Neural cell (in vitro differentiated cells): ENCODE measurements at regions not wholly inside any gene's neighbourhood (a gene's known extent, or its start where the extent isn't known, plus 50 kb on each side); places are given as distances from the start of the nearest gene placed in this dataset.

Experiments used
- H2AFZ ChIP-seq: fragments of 200-600, 300-800 bp; sonication (generic), shearing (Covaris generic); 2 replicates; pipeline ENCODE4 v1.6.0; 2014; ENCODE audit warnings: low read depth, mild to moderate bottlenecking, antibody characterized with exemption, low read length, moderate library complexity
- H3F3A ChIP-seq: fragments of 200-600 bp; shearing (Covaris generic); 2 replicates; pipeline ENCODE4 v1.6.1; 2016; ENCODE audit warnings: mild to moderate bottlenecking, moderate library complexity, mixed read lengths, antibody characterized with exemption, low read length; ENCODE audit not compliant: insufficient read depth, poor library complexity, severe bottlenecking
- H3K27ac ChIP-seq: fragments of 200-600, 300-800 bp; sonication (generic), shearing (Covaris generic); 2 replicates; pipeline ENCODE4 v1.5.1; 2014; ENCODE audit warnings: mild to moderate bottlenecking, low read length, moderate library complexity
- H3K27me3 ChIP-seq: fragments of 300-800, 200-600 bp; sonication (generic), shearing (Covaris generic); 2 replicates; pipeline ENCODE4 v1.6.0; 2014; ENCODE audit warnings: mild to moderate bottlenecking, low read depth, low read length, moderate library complexity; ENCODE audit not compliant: insufficient read depth
- H3K36me3 ChIP-seq: fragments of 300-800, 200-600 bp; sonication (generic), shearing (Covaris generic); 2 replicates; pipeline ENCODE4 v1.5.1; 2014; ENCODE audit warnings: mild to moderate bottlenecking, antibody characterized with exemption, low read length, moderate library complexity; ENCODE audit not compliant: insufficient read depth
- H3K4me2 ChIP-seq: fragments of 300-800, 200-600 bp; sonication (generic), shearing (Covaris generic); 2 replicates; pipeline ENCODE4 v1.6.0; 2014; ENCODE audit warnings: mild to moderate bottlenecking, low read length
- H3K4me3 ChIP-seq: fragments of 300-800, 200-600 bp; sonication (generic), shearing (Covaris generic); 2 replicates; pipeline ENCODE4 v1.5.1; 2014; ENCODE audit warnings: mild to moderate bottlenecking, low read length, moderate library complexity
- H3K79me2 ChIP-seq: fragments of 200-600 bp; shearing (Covaris generic); replicated peaks from 2 replicates; pipeline ENCODE4 v1.6.0; 2014; ENCODE audit warnings: mild to moderate bottlenecking, low read length, moderate library complexity; ENCODE audit not compliant: insufficient read depth
- H3K9ac ChIP-seq: fragments of 300-800, 200-600 bp; sonication (generic), shearing (Covaris generic); 2 replicates; pipeline ENCODE4 v1.6.1; 2016; ENCODE audit warnings: mild to moderate bottlenecking, low read length, mixed read lengths
- H3K9me2 ChIP-seq: fragments of 200-600 bp; shearing (Covaris generic); 2 replicates; pipeline ENCODE4 v1.6.1; 2016; ENCODE audit warnings: mild to moderate bottlenecking, low read length, mixed read lengths; ENCODE audit not compliant: insufficient read depth
- H3K9me3 ChIP-seq: fragments of 200-600, 300-800 bp; sonication (generic), shearing (Covaris generic); 2 replicates; pipeline ENCODE4 v1.6.1; 2016; ENCODE audit warnings: mild to moderate bottlenecking, mixed run types, low read length, moderate library complexity, mixed read lengths
- H4K20me1 ChIP-seq: fragments of 200-600 bp; shearing (Covaris generic); 2 replicates; pipeline ENCODE4 v1.6.1; 2016; ENCODE audit warnings: mild to moderate bottlenecking, mixed run types; ENCODE audit not compliant: insufficient read depth
- EP300 ChIP-seq: fragments of 450-650 bp; conservative IDR thresholded peaks from 2 replicates; pipeline ENCODE4 v1.6.1; 2014; ENCODE audit warnings: antibody characterized with exemption, mild to moderate bottlenecking, moderate library complexity; ENCODE audit not compliant: poor library complexity, severe bottlenecking
- EZH2 ChIP-seq: fragments of 200-600, 300-800 bp; shearing (Covaris generic), sonication (generic); IDR thresholded peaks from 2 replicates; pipeline ENCODE4 v1.6.1; 2014; ENCODE audit warnings: antibody characterized with exemption, low read length, borderline replicate concordance, mild to moderate bottlenecking; ENCODE audit not compliant: insufficient read depth, poor library complexity, severe bottlenecking
- MXI1 ChIP-seq: fragments of 450-650 bp; conservative IDR thresholded peaks from 2 replicates; pipeline ENCODE4 v1.6.1; 2014; ENCODE audit warnings: antibody characterized with exemption, mild to moderate bottlenecking; ENCODE audit not compliant: poor library complexity, severe bottlenecking
- POLR2AphosphoS5 ChIP-seq: IDR thresholded peaks from 2 replicates; pipeline ENCODE4 v1.6.1; 2012
- RAD21 ChIP-seq: fragments of 450-650 bp; conservative IDR thresholded peaks from 2 replicates; pipeline ENCODE4 v1.6.1; 2014; ENCODE audit warnings: antibody characterized with exemption, mild to moderate bottlenecking, moderate library complexity
- SMC3 ChIP-seq: fragments of 450-650 bp; conservative IDR thresholded peaks from 2 replicates; pipeline ENCODE4 v1.6.1; 2014; ENCODE audit warnings: antibody characterized with exemption, mild to moderate bottlenecking, moderate library complexity; ENCODE audit not compliant: poor library complexity
- TAF1 ChIP-seq: IDR thresholded peaks from 2 replicates; pipeline ENCODE4 v1.6.1; 2012; ENCODE audit warnings: low read depth
- TF ChIP-seq, protein P1 (sequence below): fragments of 450-650 bp; IDR thresholded peaks from 2 replicates; pipeline ENCODE4 v1.5.1; 2014; ENCODE audit warnings: antibody characterized with exemption, mild to moderate bottlenecking, moderate library complexity; ENCODE audit not compliant: poor library complexity, severe bottlenecking
- TF ChIP-seq, protein P2 (sequence below): IDR thresholded peaks from 2 replicates; pipeline ENCODE4 v1.6.1; 2012; ENCODE audit warnings: borderline replicate concordance

DNA sequence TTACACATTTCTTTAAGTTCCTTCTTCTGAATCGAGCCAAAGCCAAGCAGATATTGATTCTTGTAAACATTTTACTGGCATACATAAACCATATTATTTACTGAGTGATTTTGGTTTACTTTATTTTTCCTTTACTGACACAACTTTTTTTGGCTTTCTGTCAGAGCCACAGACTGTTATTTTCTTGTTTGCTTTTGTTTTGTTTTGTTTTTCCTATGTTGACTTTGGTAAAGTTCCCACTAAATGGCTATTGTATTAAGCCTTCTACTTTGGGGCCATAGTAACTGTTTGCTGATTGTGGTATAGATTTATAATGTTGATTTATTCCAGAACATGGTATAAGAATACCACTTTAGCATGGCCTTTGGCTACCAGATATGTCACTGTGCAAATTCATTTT lies 419.4 kb downstream of the DCDC2C start:
- Histone ChIP-seq H3K4me2 (no peak overlapping the region), H3K9ac (no peak overlapping the region), H3K79me2 (no peaks in the 10 kb centered on the region), H2AFZ (no peak overlapping the region), H3K9me2 (no peaks in the 10 kb centered on the region), H3K4me3 (no peak overlapping the region), H3K9me3 (no peaks in the 10 kb centered on the region), H3K27ac (no peak overlapping the region), H3K27me3 (no peaks in the 10 kb centered on the region), H4K20me1 (no peaks in the 10 kb centered on the region), H3K36me3 (no peaks in the 10 kb centered on the region), H3F3A (no peaks in the 10 kb centered on the region)
- TF ChIP-seq, protein P1, sequence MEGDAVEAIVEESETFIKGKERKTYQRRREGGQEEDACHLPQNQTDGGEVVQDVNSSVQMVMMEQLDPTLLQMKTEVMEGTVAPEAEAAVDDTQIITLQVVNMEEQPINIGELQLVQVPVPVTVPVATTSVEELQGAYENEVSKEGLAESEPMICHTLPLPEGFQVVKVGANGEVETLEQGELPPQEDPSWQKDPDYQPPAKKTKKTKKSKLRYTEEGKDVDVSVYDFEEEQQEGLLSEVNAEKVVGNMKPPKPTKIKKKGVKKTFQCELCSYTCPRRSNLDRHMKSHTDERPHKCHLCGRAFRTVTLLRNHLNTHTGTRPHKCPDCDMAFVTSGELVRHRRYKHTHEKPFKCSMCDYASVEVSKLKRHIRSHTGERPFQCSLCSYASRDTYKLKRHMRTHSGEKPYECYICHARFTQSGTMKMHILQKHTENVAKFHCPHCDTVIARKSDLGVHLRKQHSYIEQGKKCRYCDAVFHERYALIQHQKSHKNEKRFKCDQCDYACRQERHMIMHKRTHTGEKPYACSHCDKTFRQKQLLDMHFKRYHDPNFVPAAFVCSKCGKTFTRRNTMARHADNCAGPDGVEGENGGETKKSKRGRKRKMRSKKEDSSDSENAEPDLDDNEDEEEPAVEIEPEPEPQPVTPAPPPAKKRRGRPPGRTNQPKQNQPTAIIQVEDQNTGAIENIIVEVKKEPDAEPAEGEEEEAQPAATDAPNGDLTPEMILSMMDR: no peak
- TF ChIP-seq EP300 (no peak), SMC3 (no peak), POLR2AphosphoS5 (no peak), EZH2 (no peak), TAF1 (no peak), RAD21 (no peak), MXI1 (no peak)
- TF ChIP-seq, protein P2, sequence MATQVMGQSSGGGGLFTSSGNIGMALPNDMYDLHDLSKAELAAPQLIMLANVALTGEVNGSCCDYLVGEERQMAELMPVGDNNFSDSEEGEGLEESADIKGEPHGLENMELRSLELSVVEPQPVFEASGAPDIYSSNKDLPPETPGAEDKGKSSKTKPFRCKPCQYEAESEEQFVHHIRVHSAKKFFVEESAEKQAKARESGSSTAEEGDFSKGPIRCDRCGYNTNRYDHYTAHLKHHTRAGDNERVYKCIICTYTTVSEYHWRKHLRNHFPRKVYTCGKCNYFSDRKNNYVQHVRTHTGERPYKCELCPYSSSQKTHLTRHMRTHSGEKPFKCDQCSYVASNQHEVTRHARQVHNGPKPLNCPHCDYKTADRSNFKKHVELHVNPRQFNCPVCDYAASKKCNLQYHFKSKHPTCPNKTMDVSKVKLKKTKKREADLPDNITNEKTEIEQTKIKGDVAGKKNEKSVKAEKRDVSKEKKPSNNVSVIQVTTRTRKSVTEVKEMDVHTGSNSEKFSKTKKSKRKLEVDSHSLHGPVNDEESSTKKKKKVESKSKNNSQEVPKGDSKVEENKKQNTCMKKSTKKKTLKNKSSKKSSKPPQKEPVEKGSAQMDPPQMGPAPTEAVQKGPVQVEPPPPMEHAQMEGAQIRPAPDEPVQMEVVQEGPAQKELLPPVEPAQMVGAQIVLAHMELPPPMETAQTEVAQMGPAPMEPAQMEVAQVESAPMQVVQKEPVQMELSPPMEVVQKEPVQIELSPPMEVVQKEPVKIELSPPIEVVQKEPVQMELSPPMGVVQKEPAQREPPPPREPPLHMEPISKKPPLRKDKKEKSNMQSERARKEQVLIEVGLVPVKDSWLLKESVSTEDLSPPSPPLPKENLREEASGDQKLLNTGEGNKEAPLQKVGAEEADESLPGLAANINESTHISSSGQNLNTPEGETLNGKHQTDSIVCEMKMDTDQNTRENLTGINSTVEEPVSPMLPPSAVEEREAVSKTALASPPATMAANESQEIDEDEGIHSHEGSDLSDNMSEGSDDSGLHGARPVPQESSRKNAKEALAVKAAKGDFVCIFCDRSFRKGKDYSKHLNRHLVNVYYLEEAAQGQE: no peak

DNA sequence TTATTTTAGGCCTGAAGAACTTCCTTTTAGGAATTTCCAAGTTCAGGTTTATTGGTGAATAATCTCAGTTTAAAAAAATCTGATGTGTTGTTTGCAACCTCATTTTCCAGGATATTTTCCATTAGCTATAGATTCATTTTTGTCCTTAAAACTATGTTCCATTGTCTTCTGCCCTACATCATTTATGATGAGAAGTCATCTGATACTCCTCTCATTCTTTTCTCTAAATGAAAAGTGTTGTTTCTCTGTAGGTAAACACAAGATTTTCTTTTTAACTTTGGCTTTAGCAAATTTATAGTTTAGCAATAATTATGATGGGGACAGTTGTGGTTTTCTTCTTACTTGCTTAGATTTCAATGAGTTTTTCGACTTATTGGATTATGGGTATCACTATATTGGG lies 427.3 kb downstream of the DCDC2C start:
- TF ChIP-seq EP300: no peak
- TF ChIP-seq TAF1: no peak
- TF ChIP-seq, protein P2: no peak
- TF ChIP-seq EZH2: no peak
- H3K9me2 ChIP-seq: no peaks in the 10 kb centered on the region
- H3K9ac ChIP-seq: no peak overlapping the region
- no peaks in the 10 kb centered on the region for H3F3A ChIP-seq
- H3K36me3 ChIP-seq: no peaks in the 10 kb centered on the region
- no peaks in the 10 kb centered on the region for H3K9me3 ChIP-seq
- H3K27ac ChIP-seq: no peak overlapping the region
- no peak overlapping the region for H3K4me3 ChIP-seq
- H2AFZ ChIP-seq: no peak overlapping the region
- H4K20me1 ChIP-seq: no peaks in the 10 kb centered on the region
- H3K79me2 ChIP-seq: no peaks in the 10 kb centered on the region
- no peak overlapping the region for H3K4me2 ChIP-seq
- H3K27me3 ChIP-seq: no peaks in the 10 kb centered on the region
